H1 (cell line): ENCODE measurements at regions not wholly inside any gene's neighbourhood (a gene's known extent, or its start where the extent isn't known, plus 50 kb on each side); places are given as distances from the start of the nearest gene placed in this dataset.

Source experiments
- HDAC2 ChIP-seq, 2 experiments: fragments of 300-600 bp in 1 of 2; sonication (generic) in 1 of 2; IDR thresholded peaks; 2 replicates each; pipeline ENCODE4 v1.6.1; 2011 to 2012; ENCODE audit warnings: low read depth in 2 of 2, low read length in 2 of 2, mild to moderate bottlenecking in 2 of 2, moderate library complexity in 2 of 2, borderline replicate concordance in 1 of 2, inconsistent platforms in 1 of 2
- MAFK ChIP-seq: IDR thresholded peaks from 2 replicates; pipeline ENCODE4 v1.6.1; 2012; ENCODE audit warnings: low read depth, mild to moderate bottlenecking, improper control_type of control experiment, low read length
- PHF8 ChIP-seq: fragments of 200-600 bp; sonication (generic); conservative IDR thresholded peaks from 2 replicates; pipeline ENCODE4 v1.7.1; 2012; ENCODE audit warnings: low read depth, mild to moderate bottlenecking, inconsistent platforms, low read length, moderate library complexity
- POLR2AphosphoS5 ChIP-seq: IDR thresholded peaks from 2 replicates; pipeline ENCODE4 v1.6.1; 2011; ENCODE audit warnings: low read depth, low read length
- TAF7 ChIP-seq: optimal IDR thresholded peaks from 2 replicates; pipeline ENCODE3; 2011; ENCODE audit warnings: low read depth, mild to moderate bottlenecking, inconsistent platforms, low read length, moderate library complexity, borderline replicate concordance

- no peak for TF ChIP-seq MAFK
- no peak for TF ChIP-seq PHF8
- no peak for TF ChIP-seq HDAC2 (IDR thresholded peaks at IDR 0.05; ENCODE audit: borderline replicate concordance in 1 of 2, low read depth in 2 of 2, low read length in 2 of 2)
- TF ChIP-seq TAF7 = no peak
- TF ChIP-seq POLR2AphosphoS5 = no peak
Observed at GRCh38 chr12:65725376-65725775, 98.9 kb upstream of the HMGA2 start (continued).
